GM19025 (cell line): ENCODE measurements at regions not wholly inside any gene's neighbourhood (a gene's known extent, or its start where the extent isn't known, plus 50 kb on each side); places are given as distances from the start of the nearest gene placed in this dataset.

Experiments
- ATAC-seq: cut with Tn5 transposase; IDR thresholded peaks from one replicate; pipeline ENCODE4 v1.9.1; 2021; ENCODE audit warnings: mild to moderate bottlenecking, low read depth, moderate library complexity; ENCODE audit not compliant: unreplicated experiment

DNA sequence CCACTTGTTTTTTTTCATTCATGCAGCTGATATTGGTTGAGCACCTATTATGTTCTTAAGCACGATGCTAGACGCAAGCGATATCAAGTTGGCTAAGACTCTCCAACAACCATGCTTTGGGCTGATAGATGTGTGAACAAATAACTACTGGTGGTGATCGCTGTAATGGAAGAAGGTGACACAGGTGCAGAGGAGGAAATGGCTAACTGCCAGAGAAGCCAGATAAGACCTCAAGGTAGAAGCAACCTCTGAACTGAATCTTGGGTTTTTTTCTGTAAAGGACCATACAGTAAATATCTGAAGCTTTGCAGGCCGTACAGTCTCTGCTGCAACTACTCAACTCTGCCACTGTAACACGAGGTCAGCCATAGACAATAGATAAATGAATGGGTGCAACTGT lies 97.9 kb downstream of the C17orf67 start:
- ATAC-seq, result no peak

- ATAC-seq, result peak; percentile 73
Observed at GRCh38 chr17:56737421-56738161, 96.1 kb downstream of the C17orf67 start.

GRCh38 chr17:56739376-56739775 lies 94.3 kb downstream of the C17orf67 start:
- no peak for ATAC-seq

- no peak for ATAC-seq
Observed at GRCh38 chr17:56739776-56740175, 93.9 kb downstream of the C17orf67 start.

- ATAC-seq, result no peak
Observed at GRCh38 chr17:56740481-56740880, 93.2 kb downstream of the C17orf67 start.
